H1 (cell line): ENCODE measurements at regions not wholly inside any gene's neighbourhood (a gene's known extent, or its start where the extent isn't known, plus 50 kb on each side); places are given as distances from the start of the nearest gene placed in this dataset.

ENCODE experiments used
- EGR1 ChIP-seq: IDR thresholded peaks from 2 replicates; pipeline ENCODE4 v1.6.1; 2011; ENCODE audit warnings: low read depth, low read length, borderline replicate concordance
- KDM5A ChIP-seq: fragments of 200-600 bp; IDR thresholded peaks from 2 replicates; pipeline ENCODE4 v1.7.1; 2012; ENCODE audit warnings: mild to moderate bottlenecking, low read length, inconsistent platforms, mixed read lengths
- RFX5 ChIP-seq: IDR thresholded peaks from 2 replicates; pipeline ENCODE4 v1.6.1; 2011; ENCODE audit warnings: low read depth, low read length, improper control_type of control experiment, borderline replicate concordance

DNA sequence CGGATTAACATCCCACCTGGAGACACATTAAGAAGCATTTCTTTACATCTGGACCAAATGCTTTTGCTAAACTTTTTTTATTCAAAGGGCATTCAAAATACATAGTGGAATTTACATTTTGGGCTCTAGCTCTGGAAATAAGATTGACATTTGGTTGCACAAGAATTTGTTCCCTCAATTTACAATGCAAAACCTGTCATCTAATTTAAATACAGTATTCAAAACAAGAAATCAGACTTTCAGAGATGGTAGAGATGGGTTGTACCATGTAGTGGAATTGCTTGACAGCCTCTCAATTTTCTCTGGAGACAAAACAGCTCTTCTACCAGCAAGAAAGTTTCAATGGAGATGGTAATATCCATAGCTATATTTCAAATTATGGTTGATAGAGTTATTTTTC is 275.8 kb downstream of the ATP23 start (continued):
- no peak for TF ChIP-seq EGR1
- TF ChIP-seq RFX5, result no peak
- no peak for TF ChIP-seq KDM5A
